ENCODE measurements at regions not wholly inside any gene's neighbourhood (a gene's known extent, or its start where the extent isn't known, plus 50 kb on each side); places are given as distances from the start of the nearest gene placed in this dataset.

DNA sequence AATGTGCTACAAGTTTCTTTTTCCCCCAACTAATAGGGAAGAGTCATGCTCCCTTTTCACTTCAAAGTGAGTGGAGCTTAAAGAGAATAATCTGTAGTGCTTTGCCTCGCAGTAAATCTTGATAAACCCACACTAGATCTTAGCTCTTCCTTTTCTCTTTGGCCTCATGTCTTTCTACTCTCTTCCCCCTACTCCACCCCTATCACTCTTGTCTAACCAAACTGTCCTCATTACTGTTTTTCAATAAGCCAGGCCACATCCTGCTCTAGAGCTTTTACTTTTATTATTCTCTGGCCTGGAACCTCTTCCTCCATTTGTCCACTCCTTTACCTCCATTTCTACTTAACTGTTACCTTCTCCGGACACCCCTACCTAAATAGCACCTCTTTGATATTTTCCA lies 291.0 kb upstream of the SATB1 start:
- Histone ChIP-seq H2BK120ac (ENCODE audit: low read depth, low read length) (no peak overlapping the region), H3K4me1 (ENCODE audit: control insufficient read depth, insufficient read depth, low read length) (no peaks in the 10 kb centered on the region), H2AK9ac (replicated peaks; ENCODE audit: low read depth, low read length, poor library complexity) (no peak overlapping the region), H3K56ac (ENCODE audit: extremely low read depth, insufficient read depth, low read length) (no peak overlapping the region), H4K5ac (ENCODE audit: low read depth, low read length) (no peak overlapping the region), H3K4me3 (ENCODE audit: insufficient read depth, low read depth, low read length) (no peak overlapping the region), H3K9me1 (ENCODE audit: insufficient read depth, low read length) (no peaks in the 10 kb centered on the region), H2BK5ac (ENCODE audit: low read depth, low read length, poor library complexity, severe bottlenecking) (no peak overlapping the region), H3K4ac (ENCODE audit: low read depth, low read length) (no peak overlapping the region), H3K9me3 (ENCODE audit: control insufficient read depth, insufficient read depth, low read length) (peaks cover 7% of the 10 kb centered on the region), H3K79me1 (ENCODE audit: low read depth in 1 of 2, low read length in 2 of 2) (no peaks in the 10 kb centered on the region), H3K18ac (ENCODE audit: low read depth, low read length) (no peak overlapping the region), H4K91ac (ENCODE audit: insufficient read depth, low read depth, low read length) (no peak overlapping the region), H4K8ac (ENCODE audit: low read depth in 2 of 2, low read length in 2 of 2) (no peak overlapping the region), H4K20me1 (ENCODE audit: insufficient read depth, low read length) (no peaks in the 10 kb centered on the region), H3K9ac (ENCODE audit: low read depth, low read length) (no peak overlapping the region), H3K27me3 (ENCODE audit: control insufficient read depth, insufficient read depth, low read length) (no peaks in the 10 kb centered on the region), H2BK15ac (ENCODE audit: low read depth, low read length) (no peak overlapping the region), H3K23ac (ENCODE audit: low read depth, low read length) (no peak overlapping the region), H2BK20ac (ENCODE audit: low read depth, low read length) (no peak overlapping the region), H2AK5ac (ENCODE audit: low read depth, low read length) (no peak overlapping the region), H3K14ac (replicated peaks; ENCODE audit: low read depth, low read length) (no peak overlapping the region), H2AFZ (replicated peaks; ENCODE audit: low read length, poor library complexity) (no peak overlapping the region), H3K27ac (ENCODE audit: insufficient read depth, low read length) (no peak overlapping the region), H3K36me3 (ENCODE audit: control insufficient read depth, insufficient read depth, low read length) (no peaks in the 10 kb centered on the region), H3K4me2 (ENCODE audit: low read depth, low read length) (no peak overlapping the region)
- intact Hi-C loops (cut with micrococcal nuclease) (no loop called here), in situ Hi-C loops (cut with MboI; ENCODE audit: low sequenced_read_pairs) (no loop called here), dilution Hi-C loops (cut with HindIII; ENCODE audit: low sequenced_read_pairs, unreplicated experiment) (no loop called here)
- DNase-seq (no peak), ATAC-seq (ENCODE audit: low read depth) (no peak)
- no TSS peak for BruUV-seq (replicated peaks)
- WGBS, 2 experiments (ENCODE audit: extremely low coverage in 2 of 2, insufficient read length in 1 of 2): 17% methylated on average over 1 of the region's 2 CpGs; no CpG with 5 or more reads in 1 of the 2 experiments
- POLR2A ChIA-PET (ENCODE audit: unreplicated experiment): no interaction called here
- TF ChIP-seq, protein P1, sequence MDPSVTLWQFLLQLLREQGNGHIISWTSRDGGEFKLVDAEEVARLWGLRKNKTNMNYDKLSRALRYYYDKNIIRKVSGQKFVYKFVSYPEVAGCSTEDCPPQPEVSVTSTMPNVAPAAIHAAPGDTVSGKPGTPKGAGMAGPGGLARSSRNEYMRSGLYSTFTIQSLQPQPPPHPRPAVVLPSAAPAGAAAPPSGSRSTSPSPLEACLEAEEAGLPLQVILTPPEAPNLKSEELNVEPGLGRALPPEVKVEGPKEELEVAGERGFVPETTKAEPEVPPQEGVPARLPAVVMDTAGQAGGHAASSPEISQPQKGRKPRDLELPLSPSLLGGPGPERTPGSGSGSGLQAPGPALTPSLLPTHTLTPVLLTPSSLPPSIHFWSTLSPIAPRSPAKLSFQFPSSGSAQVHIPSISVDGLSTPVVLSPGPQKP (IDR thresholded peaks at IDR 0.05; ENCODE audit: borderline replicate concordance, low read depth, low read length): no peak
- CTCF ChIA-PET: no interaction called here
